Ovary (tissue), 7 donors: ENCODE measurements at regions not wholly inside any gene's neighbourhood (a gene's known extent, or its start where the extent isn't known, plus 50 kb on each side); places are given as distances from the start of the nearest gene placed in this dataset.
A peak's percentile ranks its signal among the peaks of the same experiment; 100 is the strongest.
"Not testable (repeated sequence)": the region's sequence is repeated elsewhere in the genome, so short reads cannot be mapped to it uniquely, and the experiment has no call there.

ENCODE experiments used
- DNase-seq, 5 donors: peaks; one replicate each; pipeline ENCODE4 v3.0.0-alpha.2; 2019 to 2020
- H3K27ac ChIP-seq, 2 donors: fragments of 200-600 bp; one replicate each; pipeline versions ENCODE4 v1.5.1 to v1.8.0; 2019 to 2022
- H3K27me3 ChIP-seq: fragments of 200-600 bp; one replicate; pipeline ENCODE4 v1.8.0; 2022
- H3K36me3 ChIP-seq: fragments of 200-600 bp; sonication (generic); one replicate; pipeline ENCODE4 v1.5.1; 2019
- H3K4me1 ChIP-seq: one replicate; pipeline ENCODE4 v1.8.1; 2013; ENCODE audit warnings: mild to moderate bottlenecking, moderate library complexity; ENCODE audit not compliant: insufficient read depth
- H3K4me3 ChIP-seq: fragments of 200-600 bp; sonication (generic); one replicate; pipeline ENCODE4 v1.5.1; 2017
- H3K9me3 ChIP-seq, 2 donors: fragments of 200-600 bp in 1 of 2; sonication (generic) in 1 of 2; one replicate each; pipeline versions ENCODE4 v1.5.1 to v1.8.1; 2013 to 2019; ENCODE audit warnings: mild to moderate bottlenecking in 1 of 2, moderate library complexity in 1 of 2
- CTCF ChIP-seq, 3 donors: fragments of 450-650 bp in 2 of 3; fragments of 200-600 bp in 1 of 3; IDR thresholded peaks; one replicate each; pipeline versions ENCODE4 v1.5.1 to v1.8.0; 2016 to 2022; ENCODE audit warnings: antibody characterized with exemption in 3 of 3, mild to moderate bottlenecking in 1 of 3
- EP300 ChIP-seq: sonication (generic); formaldehyde crosslinking; IDR thresholded peaks from one replicate; pipeline ENCODE4 v1.6.1; 2017; ENCODE audit warnings: antibody characterized with exemption
- POLR2A ChIP-seq: fragments of 450-650 bp; IDR thresholded peaks from one replicate; pipeline ENCODE4 v1.6.1; 2017; ENCODE audit warnings: antibody characterized with exemption, mild to moderate bottlenecking, moderate library complexity
- WGBS, 3 donors: extraction: QIAGEN DNeasy Blood & Tissue Kit in 1 of 3; methylation state at CpG; one replicate each; pipeline versions ENCODE4 v1.1.5 to v1.1.7; 2013 to 2017; 5-methylcytosine and 5-hydroxymethylcytosine counted together
- intact Hi-C, 4 donors: fragments of 100-400 bp; cut with DNase I; formaldehyde crosslinking; loops; one replicate each; pipeline versions ENCODE4 v1.11.0 to v1.15.1; 2022 to 2023
- donor health status: DM: no; HTN: no; CAD: no; lungs with moderate emphysema.
- donor health status: DM: no; HTN: no; CAD: no.
- donor health status: Bipolar disorder and iron deficiency.
- donor health status: DM: no; HTN: no; CAD: no.
- donor health status: DM: yes; HTN: yes; CAD: no.

GRCh38 chr3:61378311-61378710 is 127.1 kb upstream of the FHIT start:
- Histone ChIP-seq H3K4me3 (no peak overlapping the region), H3K9me3 (no peaks in the 10 kb centered on the region), H3K36me3 (no peaks in the 10 kb centered on the region), H3K27me3 (no peaks in the 10 kb centered on the region), H3K27ac (no peak overlapping the region), H3K4me1 (no peaks in the 10 kb centered on the region)
- WGBS, 3 donors, result 74 to 80% (median 79%) methylated on average over 1 of the region's 1 CpG
- no peak for DNase-seq
- intact Hi-C loops, result no loop called here
- TF ChIP-seq CTCF (IDR thresholded peaks at IDR 0.05) (no peak), POLR2A (no peak), EP300 (no peak)

- Histone ChIP-seq H3K4me3 (no peak overlapping the region), H3K27me3 (no peaks in the 10 kb centered on the region), H3K36me3 (no peaks in the 10 kb centered on the region), H3K27ac (no peak overlapping the region), H3K4me1 (no peaks in the 10 kb centered on the region), H3K9me3 (no peaks in the 10 kb centered on the region)
- TF ChIP-seq CTCF (IDR thresholded peaks at IDR 0.05), result peak in 2 of 3 donors; percentile 36 to 42
- no peak for TF ChIP-seq POLR2A
- intact Hi-C loops, result no loop called here
- 66 to 70% (median 67%) methylated on average over 7 of the region's 7 CpGs for WGBS, 3 donors
- no peak for DNase-seq
Measured at GRCh38 chr3:61381745-61382392, 130.6 kb upstream of the FHIT start.

- H3K27ac ChIP-seq, result no peak overlapping the region
- no peaks in the 10 kb centered on the region for H3K9me3 ChIP-seq
- intact Hi-C loops, result no loop called here
- no peak overlapping the region for H3K4me3 ChIP-seq
- WGBS, 3 donors, result 86 to 93% (median 91%) methylated on average over 3 of the region's 3 CpGs
- no peak for DNase-seq
- H3K36me3 ChIP-seq, result no peaks in the 10 kb centered on the region
- H3K27me3 ChIP-seq, result no peaks in the 10 kb centered on the region
- TF ChIP-seq POLR2A (no peak), EP300 (no peak)
- H3K4me1 ChIP-seq, result no peaks in the 10 kb centered on the region
Measured at GRCh38 chr3:61387817-61388216, 136.6 kb upstream of the FHIT start.

GRCh38 chr3:61393480-61393947 is 142.3 kb upstream of the FHIT start:
- H3K4me3 ChIP-seq, H3K4me1 ChIP-seq, H3K9me3 ChIP-seq, DNase-seq, H3K27me3 ChIP-seq, H3K27ac ChIP-seq, intact Hi-C loops, H3K36me3 ChIP-seq: not testable (repeated sequence)
- 97 to 98% (median 97%) methylated on average over 22 to 23 of the region's 23 CpGs for WGBS, 3 donors

- Histone ChIP-seq H3K9me3 (no peaks in the 10 kb centered on the region), H3K36me3 (no peaks in the 10 kb centered on the region), H3K4me1 (no peaks in the 10 kb centered on the region), H3K27me3 (no peaks in the 10 kb centered on the region), H3K27ac (no peak overlapping the region), H3K4me3 (no peak overlapping the region)
- TF ChIP-seq CTCF (IDR thresholded peaks at IDR 0.05) (no peak), EP300 (no peak), POLR2A (no peak)
- intact Hi-C loops, result no loop called here
- 74 to 79% (median 78%) methylated on average over 3 of the region's 3 CpGs for WGBS, 3 donors
- no peak for DNase-seq
Measured at GRCh38 chr3:61401359-61401758, 150.1 kb upstream of the FHIT start.
